Activated CD4-positive, alpha-beta T cell treated with anti-CD3 and anti-CD28 coated beads, Interleukin-2, amount 50 U/mL, for 48 hours (primary cell): ENCODE measurements at regions not wholly inside any gene's neighbourhood (a gene's known extent, or its start where the extent isn't known, plus 50 kb on each side); places are given as distances from the start of the nearest gene placed in this dataset.
"Not testable (repeated sequence)": the region's sequence is repeated elsewhere in the genome, so short reads cannot be mapped to it uniquely, and the experiment has no call there.

Source experiments
- DNase-seq, 2 experiments: peaks; one replicate each; pipeline ENCODE4 v3.0.0-alpha.2; 2020

- no peak for DNase-seq
Measured at GRCh38 chr9:31821583-31821982, 562.9 kb upstream of the ACO1 start.

- DNase-seq: no peak
Measured at GRCh38 chr9:31823365-31823764, 561.1 kb upstream of the ACO1 start.

GRCh38 chr9:31824860-31825259 is 559.6 kb upstream of the ACO1 start:
- no peak for DNase-seq

GRCh38 chr9:31837211-31837610 is 547.2 kb upstream of the ACO1 start:
- DNase-seq: no peak

GRCh38 chr9:31839273-31839672 is 545.2 kb upstream of the ACO1 start:
- no peak for DNase-seq

GRCh38 chr9:31840702-31841101 is 543.7 kb upstream of the ACO1 start:
- DNase-seq: no peak

GRCh38 chr9:31847963-31848362 is 536.5 kb upstream of the ACO1 start:
- no peak for DNase-seq

- no peak for DNase-seq
Measured at GRCh38 chr9:31848505-31849285, 535.7 kb upstream of the ACO1 start.

- no peak for DNase-seq
Measured at GRCh38 chr9:31854187-31854586, 530.3 kb upstream of the ACO1 start.

- DNase-seq: no peak
Measured at GRCh38 chr9:31868830-31869229, 515.6 kb upstream of the ACO1 start.

GRCh38 chr9:31870276-31870675 is 514.2 kb upstream of the ACO1 start:
- DNase-seq: no peak

- no peak for DNase-seq
Measured at GRCh38 chr9:31873722-31874121, 510.7 kb upstream of the ACO1 start.

GRCh38 chr9:31894008-31894407 is 490.4 kb upstream of the ACO1 start:
- DNase-seq: no peak

- DNase-seq: no peak
Measured at GRCh38 chr9:31908158-31908890, 476.1 kb upstream of the ACO1 start.

- no peak for DNase-seq
Measured at GRCh38 chr9:31908891-31909480, 475.5 kb upstream of the ACO1 start.

- DNase-seq: no peak
Measured at GRCh38 chr9:31912636-31913035, 471.8 kb upstream of the ACO1 start.

GRCh38 chr9:31916591-31917241 is 467.7 kb upstream of the ACO1 start:
- no peak for DNase-seq

GRCh38 chr9:31937737-31938136 is 446.7 kb upstream of the ACO1 start:
- not testable (repeated sequence) for DNase-seq

- DNase-seq: no peak
Measured at GRCh38 chr9:31950756-31951155, 433.7 kb upstream of the ACO1 start.

GRCh38 chr9:31958572-31958971 is 425.9 kb upstream of the ACO1 start:
- no peak for DNase-seq

GRCh38 chr9:31969552-31969951 is 414.9 kb upstream of the ACO1 start:
- no peak for DNase-seq

- DNase-seq: no peak
Measured at GRCh38 chr9:31983895-31984294, 400.5 kb upstream of the ACO1 start.

GRCh38 chr9:31996331-31996730 is 388.1 kb upstream of the ACO1 start:
- no peak for DNase-seq
